GM23338 (cell line): ENCODE measurements at regions not wholly inside any gene's neighbourhood (a gene's known extent, or its start where the extent isn't known, plus 50 kb on each side); places are given as distances from the start of the nearest gene placed in this dataset.

Experiments
- ATAC-seq: fragments of 200-7000 bp; cut with Tn5 transposase; 3 replicates; pipeline ENCODE4 v1.9.1; 2020
- DNase-seq: peaks from one replicate; pipeline ENCODE4 v3.0.0-alpha.2; 2015; ENCODE audit warnings: low spot score
- H2AFZ ChIP-seq: fragments of 200-600 bp; sonication (generic); 2 replicates; pipeline ENCODE4 v1.8.0; 2016; ENCODE audit warnings: antibody characterized with exemption, mild to moderate bottlenecking, moderate library complexity
- H3F3A ChIP-seq: fragments of 200-600 bp; sonication (generic); replicated peaks from 2 replicates; pipeline ENCODE4 v1.8.0; 2017; ENCODE audit warnings: antibody characterized with exemption, mixed run types, low read depth
- H3K27ac ChIP-seq: fragments of 200-600 bp; sonication (generic); 2 replicates; pipeline ENCODE4 v1.6.1; 2016; ENCODE audit warnings: low read depth
- H3K27me3 ChIP-seq: fragments of 200-600 bp; sonication (generic); 2 replicates; pipeline ENCODE4 v1.8.0; 2016; ENCODE audit warnings: mild to moderate bottlenecking, mixed run types, moderate library complexity; ENCODE audit not compliant: insufficient read depth
- H3K36me3 ChIP-seq: fragments of 200-600 bp; sonication (generic); 2 replicates; pipeline ENCODE4 v1.8.0; 2016; ENCODE audit warnings: mild to moderate bottlenecking; ENCODE audit not compliant: insufficient read depth
- H3K4me1 ChIP-seq: fragments of 200-600 bp; sonication (generic); 2 replicates; pipeline ENCODE4 v1.8.0; 2016; ENCODE audit warnings: mild to moderate bottlenecking, moderate library complexity; ENCODE audit not compliant: insufficient read depth
- H3K4me2 ChIP-seq: fragments of 200-600 bp; sonication (generic); 2 replicates; pipeline ENCODE4 v1.7.1; 2017; ENCODE audit warnings: mixed run types
- H3K4me3 ChIP-seq: fragments of 200-600 bp; sonication (generic); 2 replicates; pipeline ENCODE4 v1.6.1; 2016; ENCODE audit warnings: mixed run types
- H3K79me2 ChIP-seq: fragments of 200-600 bp; sonication (generic); replicated peaks from 2 replicates; pipeline ENCODE4 v1.8.0; 2017; ENCODE audit warnings: mild to moderate bottlenecking; ENCODE audit not compliant: insufficient read depth
- H3K9me2 ChIP-seq: fragments of 200-600 bp; sonication (generic); 2 replicates; pipeline ENCODE4 v1.8.0; 2017; ENCODE audit not compliant: insufficient read depth
- H4K20me1 ChIP-seq: fragments of 200-600 bp; sonication (generic); replicated peaks from 2 replicates; pipeline ENCODE4 v1.8.0; 2017; ENCODE audit warnings: mild to moderate bottlenecking; ENCODE audit not compliant: insufficient read depth
- H3K27ac Mint-ChIP-seq: 2 replicates; pipeline ENCODE4 v1.8.0; 2020; ENCODE audit warnings: inconsistent platforms, mild to moderate bottlenecking, moderate library complexity, mixed read lengths
- H3K27me3 Mint-ChIP-seq: 3 replicates; pipeline ENCODE4 v1.8.0; 2022; ENCODE audit warnings: low read depth, mild to moderate bottlenecking, moderate library complexity, mixed read lengths, inconsistent platforms; ENCODE audit not compliant: insufficient read depth, poor library complexity
- H3K36me3 Mint-ChIP-seq: 3 replicates; pipeline ENCODE4 v1.8.0; 2021; ENCODE audit warnings: low read depth, mild to moderate bottlenecking, inconsistent platforms, moderate library complexity, mixed read lengths
- H3K4me1 Mint-ChIP-seq: 3 replicates; pipeline ENCODE4 v1.8.0; 2020; ENCODE audit warnings: mild to moderate bottlenecking, inconsistent platforms, mixed read lengths
- H3K4me3 Mint-ChIP-seq: 3 replicates; pipeline ENCODE4 v1.8.0; 2021; ENCODE audit warnings: moderate library complexity, mild to moderate bottlenecking, inconsistent platforms, mixed read lengths
- H3K9me3 Mint-ChIP-seq: 3 replicates; pipeline ENCODE4 v1.8.0; 2020; ENCODE audit warnings: moderate library complexity, mild to moderate bottlenecking, inconsistent platforms, mixed read lengths
- CREB1 ChIP-seq: fragments of 250-450 bp; sonication (Bioruptor Pico); IDR thresholded peaks from 2 replicates; pipeline ENCODE4 v1.5.0; 2020; ENCODE audit warnings: low read depth, mild to moderate bottlenecking, moderate library complexity
- CTCF ChIP-seq, 2 experiments: fragments of 200-600 bp in 1 of 2; sonication (generic) in 1 of 2; conservative IDR thresholded peaks; 2 replicates each; pipeline versions ENCODE4 v1.5.1 to v1.6.1; 2016 to 2017; ENCODE audit warnings: antibody characterized with exemption in 2 of 2, low read depth in 2 of 2, mild to moderate bottlenecking in 2 of 2, moderate library complexity in 1 of 2
- ETS1 ChIP-seq: IDR thresholded peaks from 2 replicates; pipeline ENCODE4 v1.6.1; 2016; ENCODE audit warnings: antibody characterized with exemption
- EZH2 ChIP-seq: fragments of 200-600 bp; sonication (generic); IDR thresholded peaks from one replicate; pipeline ENCODE4 v1.8.0; 2017; ENCODE audit warnings: antibody characterized with exemption, mild to moderate bottlenecking, low read depth; ENCODE audit not compliant: unreplicated experiment
- EZH2phosphoT487 ChIP-seq: fragments of 200-600 bp; sonication (generic); IDR thresholded peaks from one replicate; pipeline ENCODE4 v1.8.1; 2018; ENCODE audit warnings: antibody characterized with exemption; ENCODE audit not compliant: unreplicated experiment
- JUNB ChIP-seq: IDR thresholded peaks from one replicate; pipeline ENCODE4 v1.6.1; 2016; ENCODE audit warnings: antibody characterized with exemption; ENCODE audit not compliant: unreplicated experiment
- NANOG ChIP-seq: IDR thresholded peaks from 2 replicates; pipeline ENCODE4 v1.6.1; 2016; ENCODE audit warnings: antibody characterized with exemption, borderline replicate concordance
- POLR2AphosphoS5 ChIP-seq: IDR thresholded peaks from 2 replicates; pipeline ENCODE4 v1.6.1; 2016; ENCODE audit warnings: antibody characterized with exemption, low read depth
- REST ChIP-seq: IDR thresholded peaks from one replicate; pipeline ENCODE4 v1.6.1; 2018; ENCODE audit warnings: antibody characterized with exemption; ENCODE audit not compliant: unreplicated experiment
- STAT1 ChIP-seq: IDR thresholded peaks from one replicate; pipeline ENCODE4 v1.6.1; 2016; ENCODE audit warnings: antibody characterized with exemption; ENCODE audit not compliant: unreplicated experiment
- ZNF114 ChIP-seq: fragments of 250-450 bp; sonication (Bioruptor Pico); IDR thresholded peaks from 2 replicates; pipeline ENCODE4 v1.5.0; 2020; ENCODE audit warnings: mild to moderate bottlenecking, moderate library complexity
- ZNF331 ChIP-seq: fragments of 250-450 bp; sonication (Bioruptor Pico); IDR thresholded peaks from 2 replicates; pipeline ENCODE4 v1.5.0; 2020; ENCODE audit warnings: low read depth, mild to moderate bottlenecking, moderate library complexity
- ZNF462 ChIP-seq: fragments of 250-450 bp; sonication (Bioruptor Pico); IDR thresholded peaks from 2 replicates; pipeline ENCODE4 v1.5.0; 2020; ENCODE audit warnings: mild to moderate bottlenecking, moderate library complexity

GRCh38 chr17:45731459-45731858 lies 52.7 kb upstream of the CRHR1 start:
- Histone ChIP-seq H3K36me3 (no peaks in the 10 kb centered on the region), H4K20me1 (no peaks in the 10 kb centered on the region), H3K4me3 (no peak overlapping the region), H3K4me1 (no peaks in the 10 kb centered on the region), H3K9me2 (no peaks in the 10 kb centered on the region), H3K27me3 (no peaks in the 10 kb centered on the region), H2AFZ (no peak overlapping the region), H3K4me2 (no peak overlapping the region), H3K79me2 (no peaks in the 10 kb centered on the region), H3F3A (no peaks in the 10 kb centered on the region), H3K27ac (no peak overlapping the region)
- Mint-ChIP-seq H3K4me3 (no peak overlapping the region), H3K9me3 (peaks cover 4% of the 10 kb centered on the region; the same call in 2 of the 3 replicates), H3K27ac (no peak overlapping the region), H3K36me3 (no peaks in the 10 kb centered on the region), H3K27me3 (peaks cover 10% of the 10 kb centered on the region), H3K4me1 (no peaks in the 10 kb centered on the region)
- no peak for ATAC-seq
- TF ChIP-seq EZH2 = no peak
- TF ChIP-seq ZNF331 (CRISPR knock-in tag) = no peak
- no peak for TF ChIP-seq ZNF114 (CRISPR knock-in tag)
- no peak for TF ChIP-seq REST
- no peak for TF ChIP-seq CTCF (conservative IDR thresholded peaks at IDR 0.05; ENCODE audit: low read depth in 2 of 2)
- no peak for TF ChIP-seq JUNB
- TF ChIP-seq ZNF462 (CRISPR knock-in tag) = no peak
- TF ChIP-seq EZH2phosphoT487 = no peak
- no peak for TF ChIP-seq CREB1 (CRISPR knock-in tag)
- TF ChIP-seq NANOG = no peak
- no peak for TF ChIP-seq POLR2AphosphoS5
- no peak for TF ChIP-seq STAT1
- no peak for TF ChIP-seq ETS1
- DNase-seq = no peak
